Smooth muscle cell (in vitro differentiated cells): ENCODE measurements at regions not wholly inside any gene's neighbourhood (a gene's known extent, or its start where the extent isn't known, plus 50 kb on each side); places are given as distances from the start of the nearest gene placed in this dataset.

Source experiments
- DNase-seq: peaks from one replicate; lab custom pipeline; 2025; ENCODE audit not compliant: unreplicated experiment; lab: John Stamatoyannopoulos, UW
- H2AFZ ChIP-seq: fragments of 200-600 bp; sonication (generic); 2 replicates; pipeline ENCODE4 v1.6.0; 2016; ENCODE audit warnings: antibody characterized with exemption, low read depth, mild to moderate bottlenecking
- H3F3A ChIP-seq: fragments of 200-600 bp; sonication (generic); 2 replicates; pipeline ENCODE4 v1.6.0; 2017; ENCODE audit warnings: antibody characterized with exemption, low read depth
- H3K27ac ChIP-seq: fragments of 200-600 bp; sonication (generic); 2 replicates; pipeline ENCODE4 v1.5.1; 2016; ENCODE audit warnings: low read depth, mild to moderate bottlenecking
- H3K27me3 ChIP-seq: fragments of 200-600 bp; sonication (generic); 2 replicates; pipeline ENCODE4 v1.6.1; 2016; ENCODE audit warnings: low read depth, mild to moderate bottlenecking
- H3K36me3 ChIP-seq: fragments of 200-600 bp; sonication (generic); 2 replicates; pipeline ENCODE4 v1.5.1; 2016; ENCODE audit warnings: low read depth
- H3K4me1 ChIP-seq: fragments of 200-600 bp; sonication (generic); 2 replicates; pipeline ENCODE4 v1.5.1; 2016; ENCODE audit warnings: low read depth
- H3K4me2 ChIP-seq: fragments of 200-600 bp; sonication (generic); 2 replicates; pipeline ENCODE4 v1.6.0; 2016; ENCODE audit warnings: mild to moderate bottlenecking
- H3K4me3 ChIP-seq: fragments of 200-600 bp; sonication (generic); 2 replicates; pipeline ENCODE4 v1.5.1; 2016; ENCODE audit warnings: mild to moderate bottlenecking
- H3K79me2 ChIP-seq: fragments of 200-600 bp; sonication (generic); 2 replicates; pipeline ENCODE4 v1.6.0; 2016; ENCODE audit warnings: low read depth, mild to moderate bottlenecking
- H3K9ac ChIP-seq: fragments of 200-600 bp; sonication (generic); 2 replicates; pipeline ENCODE4 v1.6.0; 2016; ENCODE audit warnings: low read depth
- H3K9me3 ChIP-seq: fragments of 200-600 bp; sonication (generic); replicated peaks from 2 replicates; pipeline ENCODE4 v1.5.1; 2016; ENCODE audit warnings: low read depth
- H4K20me1 ChIP-seq: fragments of 200-600 bp; sonication (generic); 2 replicates; pipeline ENCODE4 v1.6.0; 2016; ENCODE audit warnings: low read depth
- WGBS: methylation state at CpG from one replicate; pipeline ENCODE4 v1.1.7; 2016; ENCODE audit warnings: low lambda C conversion rate; 5-methylcytosine and 5-hydroxymethylcytosine counted together
- TF ChIP-seq, protein P1 (sequence below): fragments of 200-600 bp; sonication (generic); IDR thresholded peaks from 2 replicates; pipeline ENCODE4 v1.5.1; 2017; ENCODE audit warnings: borderline replicate concordance, mild to moderate bottlenecking, antibody characterized with exemption; ENCODE audit not compliant: insufficient read depth, poor library complexity, severe bottlenecking

DNA sequence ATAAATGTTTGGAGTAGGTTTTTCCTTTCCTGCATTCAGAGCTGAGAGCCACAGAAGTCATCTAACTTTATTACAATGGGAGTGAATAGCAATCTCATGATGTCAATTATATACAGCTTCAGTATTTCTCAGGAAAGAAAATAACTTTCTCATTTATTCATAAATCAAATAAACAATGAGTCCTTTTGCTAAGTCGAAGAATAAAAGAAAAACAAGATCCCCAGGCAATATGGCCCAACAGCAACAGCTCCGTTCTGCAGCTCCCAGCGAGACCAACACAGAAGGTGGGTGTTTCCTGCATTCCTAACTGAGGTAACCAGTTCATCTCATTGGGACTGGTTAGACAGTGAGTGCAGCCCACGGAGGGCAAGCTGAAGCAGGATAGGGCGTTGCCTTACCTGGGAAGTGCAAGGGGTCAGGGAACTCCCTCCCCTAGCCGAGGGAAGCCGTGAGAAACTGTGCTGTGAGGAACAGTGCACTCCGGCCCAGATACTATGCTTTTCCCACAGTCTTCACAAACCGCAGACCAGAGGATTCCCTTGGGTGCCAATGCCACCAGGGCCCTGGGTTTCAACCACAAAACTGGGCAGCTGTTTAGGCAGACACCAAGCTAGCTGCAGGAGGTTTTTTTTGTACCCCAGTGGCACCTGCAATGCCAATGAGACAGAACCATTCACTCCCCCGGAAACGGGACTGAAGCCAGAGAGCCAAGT is 128.2 kb downstream of the SLITRK1 start:
- H3K9ac ChIP-seq: no peak overlapping the region
- H3K4me1 ChIP-seq: no peaks in the 10 kb centered on the region
- H3K4me3 ChIP-seq: no peak overlapping the region
- H3F3A ChIP-seq: no peaks in the 10 kb centered on the region
- H4K20me1 ChIP-seq: no peaks in the 10 kb centered on the region
- H2AFZ ChIP-seq: no peak overlapping the region
- no peak overlapping the region for H3K4me2 ChIP-seq
- no peaks in the 10 kb centered on the region for H3K9me3 ChIP-seq
- H3K27ac ChIP-seq: no peak overlapping the region
- TF ChIP-seq, protein P1, sequence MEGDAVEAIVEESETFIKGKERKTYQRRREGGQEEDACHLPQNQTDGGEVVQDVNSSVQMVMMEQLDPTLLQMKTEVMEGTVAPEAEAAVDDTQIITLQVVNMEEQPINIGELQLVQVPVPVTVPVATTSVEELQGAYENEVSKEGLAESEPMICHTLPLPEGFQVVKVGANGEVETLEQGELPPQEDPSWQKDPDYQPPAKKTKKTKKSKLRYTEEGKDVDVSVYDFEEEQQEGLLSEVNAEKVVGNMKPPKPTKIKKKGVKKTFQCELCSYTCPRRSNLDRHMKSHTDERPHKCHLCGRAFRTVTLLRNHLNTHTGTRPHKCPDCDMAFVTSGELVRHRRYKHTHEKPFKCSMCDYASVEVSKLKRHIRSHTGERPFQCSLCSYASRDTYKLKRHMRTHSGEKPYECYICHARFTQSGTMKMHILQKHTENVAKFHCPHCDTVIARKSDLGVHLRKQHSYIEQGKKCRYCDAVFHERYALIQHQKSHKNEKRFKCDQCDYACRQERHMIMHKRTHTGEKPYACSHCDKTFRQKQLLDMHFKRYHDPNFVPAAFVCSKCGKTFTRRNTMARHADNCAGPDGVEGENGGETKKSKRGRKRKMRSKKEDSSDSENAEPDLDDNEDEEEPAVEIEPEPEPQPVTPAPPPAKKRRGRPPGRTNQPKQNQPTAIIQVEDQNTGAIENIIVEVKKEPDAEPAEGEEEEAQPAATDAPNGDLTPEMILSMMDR: no peak
- 91% methylated on average over 11 of the region's 11 CpGs for WGBS
- H3K36me3 ChIP-seq: no peaks in the 10 kb centered on the region
- no peak for DNase-seq
- no peaks in the 10 kb centered on the region for H3K79me2 ChIP-seq
- H3K27me3 ChIP-seq: no peaks in the 10 kb centered on the region

DNA sequence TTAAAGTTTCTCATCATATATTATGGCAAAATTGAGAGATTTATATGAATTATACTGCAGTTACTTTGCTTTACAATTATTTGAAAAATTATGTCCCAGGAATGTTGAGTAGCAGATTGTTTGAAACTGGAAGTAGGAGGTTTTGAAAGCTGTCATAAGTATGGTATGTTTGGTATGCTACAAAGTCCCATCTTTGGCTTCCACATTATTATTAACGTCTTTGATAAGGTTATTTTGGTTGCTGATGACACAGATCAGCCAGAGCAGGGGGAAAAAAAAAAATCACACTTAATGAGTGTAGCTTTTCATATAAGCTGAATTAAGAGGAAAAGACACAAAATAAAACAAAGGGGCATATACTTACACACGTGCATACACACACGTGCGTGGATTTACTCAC is 130.1 kb downstream of the SLITRK1 start:
- TF ChIP-seq, protein P1: no peak
- H3K79me2 ChIP-seq: no peaks in the 10 kb centered on the region
- no peak overlapping the region for H2AFZ ChIP-seq
- H3F3A ChIP-seq: no peaks in the 10 kb centered on the region
- no peaks in the 10 kb centered on the region for H3K27me3 ChIP-seq
- H3K9ac ChIP-seq: no peak overlapping the region
- H3K36me3 ChIP-seq: no peaks in the 10 kb centered on the region
- 75% methylated on average over 4 of the region's 4 CpGs for WGBS
- H4K20me1 ChIP-seq: no peaks in the 10 kb centered on the region
- no peak for DNase-seq
- no peaks in the 10 kb centered on the region for H3K4me1 ChIP-seq
- peak overlapping the region; percentile 21 for H3K4me2 ChIP-seq
- no peak overlapping the region for H3K27ac ChIP-seq
- H3K9me3 ChIP-seq: no peaks in the 10 kb centered on the region
- H3K4me3 ChIP-seq: no peak overlapping the region

DNA sequence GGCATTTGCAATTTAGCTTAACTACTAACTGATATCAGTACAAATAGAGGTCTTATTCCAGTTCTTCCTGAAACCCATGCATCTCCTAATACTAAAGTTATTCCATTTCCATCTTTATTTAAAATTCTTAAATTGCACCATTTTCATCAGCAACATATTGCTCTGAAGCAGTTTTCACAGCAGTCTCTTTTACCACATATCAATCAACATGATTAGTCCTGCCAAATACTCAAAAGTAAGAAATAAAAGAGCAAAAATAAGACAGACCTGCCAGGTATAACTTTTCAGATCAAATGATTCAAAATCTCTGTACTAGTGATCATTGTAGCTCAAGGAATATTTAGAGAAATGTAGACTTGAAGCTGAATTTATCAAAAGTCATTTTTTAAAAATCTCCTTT is 141.7 kb downstream of the SLITRK1 start:
- no peaks in the 10 kb centered on the region for H3K27me3 ChIP-seq
- no peak overlapping the region for H3K4me3 ChIP-seq
- H4K20me1 ChIP-seq: no peaks in the 10 kb centered on the region
- H2AFZ ChIP-seq: no peak overlapping the region
- no peak overlapping the region for H3K4me2 ChIP-seq
- no peak overlapping the region for H3K27ac ChIP-seq
- no peaks in the 10 kb centered on the region for H3K9me3 ChIP-seq
- no peaks in the 10 kb centered on the region for H3K4me1 ChIP-seq
- H3K36me3 ChIP-seq: no peaks in the 10 kb centered on the region
- H3K79me2 ChIP-seq: no peaks in the 10 kb centered on the region
- no peaks in the 10 kb centered on the region for H3F3A ChIP-seq
- TF ChIP-seq, protein P1: no peak
- no peak overlapping the region for H3K9ac ChIP-seq
- DNase-seq: no peak

DNA sequence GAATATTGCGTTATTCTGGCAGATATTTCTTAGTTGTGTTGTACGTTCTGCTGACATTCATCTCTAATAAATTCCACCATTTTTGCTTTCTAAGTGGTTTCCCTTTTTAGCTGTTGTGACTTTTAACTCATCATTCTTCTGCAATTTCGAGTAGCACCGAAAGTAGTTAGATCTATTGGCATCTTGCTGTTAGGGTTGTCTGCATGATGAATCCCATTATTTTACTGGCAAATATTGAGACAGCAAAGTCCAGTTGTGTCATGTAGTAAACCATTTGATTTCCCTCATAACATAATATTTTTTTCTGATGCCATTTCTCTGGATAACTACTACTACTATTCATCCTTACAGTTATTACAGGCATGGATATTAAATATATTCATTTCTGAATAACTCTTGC is 143.9 kb downstream of the SLITRK1 start:
- H3K4me1 ChIP-seq: no peaks in the 10 kb centered on the region
- no peaks in the 10 kb centered on the region for H3K9me3 ChIP-seq
- H2AFZ ChIP-seq: no peak overlapping the region
- no peaks in the 10 kb centered on the region for H3K27me3 ChIP-seq
- H3K36me3 ChIP-seq: no peaks in the 10 kb centered on the region
- H3K4me2 ChIP-seq: no peak overlapping the region
- no peak overlapping the region for H3K4me3 ChIP-seq
- no peak overlapping the region for H3K9ac ChIP-seq
- no peak overlapping the region for H3K27ac ChIP-seq
- DNase-seq: no peak
- H3F3A ChIP-seq: no peaks in the 10 kb centered on the region
- H4K20me1 ChIP-seq: no peaks in the 10 kb centered on the region
- TF ChIP-seq, protein P1: no peak
- 90% methylated on average over 4 of the region's 4 CpGs for WGBS
- no peaks in the 10 kb centered on the region for H3K79me2 ChIP-seq
